GM23338 (cell line): ENCODE measurements at regions not wholly inside any gene's neighbourhood (a gene's known extent, or its start where the extent isn't known, plus 50 kb on each side); places are given as distances from the start of the nearest gene placed in this dataset.

Source experiments
- CTCF ChIP-seq, 2 experiments: fragments of 200-600 bp in 1 of 2; sonication (generic) in 1 of 2; conservative IDR thresholded peaks; 2 replicates each; pipeline versions ENCODE4 v1.5.1 to v1.6.1; 2016 to 2017; ENCODE audit warnings: antibody characterized with exemption in 2 of 2, low read depth in 2 of 2, mild to moderate bottlenecking in 2 of 2, moderate library complexity in 1 of 2
- ETS1 ChIP-seq: IDR thresholded peaks from 2 replicates; pipeline ENCODE4 v1.6.1; 2016; ENCODE audit warnings: antibody characterized with exemption
- EZH2 ChIP-seq: fragments of 200-600 bp; sonication (generic); IDR thresholded peaks from one replicate; pipeline ENCODE4 v1.8.0; 2017; ENCODE audit warnings: antibody characterized with exemption, mild to moderate bottlenecking, low read depth; ENCODE audit not compliant: unreplicated experiment
- EZH2phosphoT487 ChIP-seq: fragments of 200-600 bp; sonication (generic); IDR thresholded peaks from one replicate; pipeline ENCODE4 v1.8.1; 2018; ENCODE audit warnings: antibody characterized with exemption; ENCODE audit not compliant: unreplicated experiment
- JUNB ChIP-seq: IDR thresholded peaks from one replicate; pipeline ENCODE4 v1.6.1; 2016; ENCODE audit warnings: antibody characterized with exemption; ENCODE audit not compliant: unreplicated experiment
- POLR2AphosphoS5 ChIP-seq: IDR thresholded peaks from 2 replicates; pipeline ENCODE4 v1.6.1; 2016; ENCODE audit warnings: antibody characterized with exemption, low read depth
- REST ChIP-seq: IDR thresholded peaks from one replicate; pipeline ENCODE4 v1.6.1; 2018; ENCODE audit warnings: antibody characterized with exemption; ENCODE audit not compliant: unreplicated experiment

- TF ChIP-seq CTCF (conservative IDR thresholded peaks at IDR 0.05; ENCODE audit: low read depth in 2 of 2) = no peak
- no peak for TF ChIP-seq EZH2phosphoT487
- TF ChIP-seq REST = no peak
- no peak for TF ChIP-seq EZH2
- no peak for TF ChIP-seq JUNB
- TF ChIP-seq POLR2AphosphoS5 = no peak
- no peak for TF ChIP-seq ETS1
Measured at GRCh38 chr2:41326851-41327250, 721.0 kb upstream of the PKDCC start.
